ENCODE measurements at regions not wholly inside any gene's neighbourhood (a gene's known extent, or its start where the extent isn't known, plus 50 kb on each side); places are given as distances from the start of the nearest gene placed in this dataset.
A peak's percentile ranks its signal among the peaks of the same experiment; 100 is the strongest.

DNA sequence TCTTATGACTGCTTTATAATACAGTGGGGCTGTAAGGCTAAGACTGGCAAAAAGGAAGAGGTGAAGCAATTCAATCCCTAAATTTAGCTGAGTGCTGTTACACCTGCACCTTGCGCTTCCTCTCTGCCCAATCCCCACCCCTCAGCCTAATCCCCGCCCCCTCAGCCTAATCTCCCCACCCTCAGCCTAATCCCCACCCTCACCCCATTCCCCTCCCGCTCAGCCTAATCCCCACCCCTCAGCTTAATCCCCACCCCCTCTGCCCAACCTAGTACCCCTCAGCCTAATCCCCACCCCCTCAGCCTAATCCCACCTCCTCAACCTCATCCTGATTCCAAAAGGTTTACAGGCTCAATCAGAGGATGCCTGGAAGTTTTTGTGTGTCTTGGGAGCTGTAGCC lies 155.5 kb downstream of the PMP22 start:
- DNase-seq (ENCODE audit: low spot score): no peak

DNA sequence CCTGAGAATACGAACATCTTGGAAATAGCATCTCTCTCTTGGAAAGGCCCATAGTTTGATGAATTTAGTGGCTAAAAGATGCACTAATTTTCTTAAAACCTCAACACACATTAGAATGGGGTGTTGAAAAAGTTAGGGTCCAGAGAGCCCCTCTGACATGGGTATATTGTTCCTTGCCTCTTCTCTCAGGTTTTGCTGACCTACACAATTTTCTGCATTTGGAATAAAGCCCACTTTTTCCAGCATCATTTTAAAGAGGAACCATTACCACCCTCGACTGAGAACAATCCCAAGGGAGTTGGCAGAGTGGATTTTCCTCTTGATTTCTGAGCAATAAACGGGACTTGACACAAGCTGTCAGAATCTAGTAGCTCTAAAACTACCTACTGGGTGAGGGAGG lies 156.1 kb downstream of the PMP22 start:
- no peak for DNase-seq (ENCODE audit: low spot score)

DNA sequence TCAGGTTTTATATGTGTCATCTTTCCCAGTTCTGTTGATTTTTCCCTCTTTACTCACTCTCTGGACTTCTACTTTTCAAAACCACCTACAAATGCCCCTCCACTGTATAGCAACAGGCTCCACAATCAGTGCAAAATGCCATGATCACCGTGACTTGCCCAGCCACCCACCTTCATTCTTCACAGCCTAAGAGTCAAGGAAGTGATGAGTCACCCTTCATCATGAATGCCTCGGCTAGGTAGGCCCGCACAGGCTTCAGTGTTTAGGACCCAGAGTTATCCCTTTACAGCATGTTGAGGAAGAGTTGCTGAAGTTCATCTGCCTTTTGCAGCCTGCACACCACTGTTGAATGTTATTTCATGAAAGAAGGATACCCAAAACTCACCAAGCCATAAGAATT lies 158.6 kb downstream of the PMP22 start:
- no peak for DNase-seq (ENCODE audit: low spot score)

DNA sequence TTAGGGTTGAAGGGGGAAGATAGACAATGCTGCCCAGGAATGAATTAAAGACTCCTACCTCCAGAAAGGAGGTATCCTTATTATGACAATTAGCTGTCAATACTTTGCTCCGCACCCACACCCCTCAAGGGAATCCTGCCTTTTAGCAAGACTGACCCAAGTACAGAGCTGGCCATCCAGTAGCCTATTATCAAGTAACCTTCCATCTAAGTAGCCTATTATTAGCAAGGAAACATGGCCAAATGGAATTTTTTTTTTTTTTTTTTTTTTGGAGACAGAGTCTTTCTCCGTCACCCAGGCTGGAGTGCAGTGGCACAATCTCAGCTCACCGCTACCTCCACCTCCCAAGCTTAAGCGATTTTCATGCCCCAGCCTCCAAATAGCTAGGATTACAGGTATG lies 161.3 kb downstream of the PMP22 start:
- DNase-seq (ENCODE audit: low spot score): no peak

- no peak for DNase-seq (ENCODE audit: low spot score)
These were observed 164.0 kb downstream of the PMP22 start for GRCh38 chr17:15101175-15101574.

- DNase-seq (ENCODE audit: low spot score): no peak
These were observed 168.6 kb downstream of the PMP22 start for GRCh38 chr17:15096511-15096910.

DNA sequence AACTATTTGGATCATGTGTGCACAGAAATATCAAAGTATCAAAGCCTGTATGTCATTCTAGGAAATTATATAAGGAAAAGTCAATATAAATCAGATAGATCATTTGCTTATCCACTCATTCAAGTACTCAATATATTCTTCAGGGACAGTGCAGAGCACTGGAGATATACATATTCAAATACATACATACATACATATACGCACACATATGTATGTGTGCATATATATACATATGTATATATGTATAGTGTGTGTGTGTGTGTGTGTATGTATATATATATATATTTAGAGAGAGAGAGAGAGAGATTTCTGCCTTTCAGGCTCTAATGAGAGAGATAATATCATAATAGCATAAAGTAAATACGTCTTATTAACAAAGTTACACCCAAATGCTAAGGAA lies 169.2 kb downstream of the PMP22 start:
- DNase-seq (ENCODE audit: low spot score): no peak

GRCh38 chr17:15092762-15093161 lies 172.4 kb downstream of the PMP22 start:
- DNase-seq (ENCODE audit: low spot score): no peak

GRCh38 chr17:15092261-15092660 lies 172.9 kb downstream of the PMP22 start:
- DNase-seq (ENCODE audit: low spot score): no peak

DNA sequence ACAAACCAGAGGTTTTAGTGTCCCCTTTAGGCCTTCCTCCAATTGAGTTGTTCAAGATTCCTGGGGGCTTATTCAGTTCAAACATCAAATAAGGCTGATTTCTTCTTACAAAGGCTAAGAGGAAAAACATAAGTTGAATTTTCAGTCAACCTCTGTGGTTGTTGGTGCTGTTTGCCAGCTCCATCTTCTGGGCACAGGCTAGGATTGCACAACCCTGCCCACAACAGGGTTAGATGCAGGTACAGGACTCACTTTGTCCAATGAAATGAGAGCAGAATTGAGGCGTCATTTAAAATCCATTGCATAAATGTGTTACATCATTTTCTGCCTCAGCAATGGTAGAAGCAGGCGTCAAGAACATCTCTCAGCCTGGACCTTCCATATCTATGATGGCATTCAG lies 173.3 kb downstream of the PMP22 start:
- no peak for DNase-seq (ENCODE audit: low spot score)

- no peak for DNase-seq (ENCODE audit: low spot score)
These were observed 174.6 kb downstream of the PMP22 start for GRCh38 chr17:15090533-15090932.

DNA sequence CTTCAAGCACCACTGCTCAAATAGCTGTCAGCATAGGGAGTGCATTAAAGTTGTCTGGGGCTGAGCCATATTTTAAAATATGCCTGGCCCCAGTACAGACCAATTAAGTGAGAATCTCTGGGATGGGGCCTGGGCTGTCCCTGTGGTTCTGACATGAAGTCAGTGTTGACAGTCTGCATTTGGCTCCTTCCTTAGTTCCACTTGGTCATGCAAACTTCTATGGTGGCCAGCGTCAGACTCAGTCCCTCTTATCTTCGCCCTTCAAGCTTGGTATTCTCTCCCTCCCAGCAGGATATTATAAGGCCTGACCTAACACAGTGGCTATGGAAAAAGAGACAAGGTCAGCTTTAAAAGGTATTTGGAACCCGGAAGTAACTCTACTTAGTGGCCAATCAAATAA lies 177.2 kb downstream of the PMP22 start:
- DNase-seq (ENCODE audit: low spot score): no peak

DNA sequence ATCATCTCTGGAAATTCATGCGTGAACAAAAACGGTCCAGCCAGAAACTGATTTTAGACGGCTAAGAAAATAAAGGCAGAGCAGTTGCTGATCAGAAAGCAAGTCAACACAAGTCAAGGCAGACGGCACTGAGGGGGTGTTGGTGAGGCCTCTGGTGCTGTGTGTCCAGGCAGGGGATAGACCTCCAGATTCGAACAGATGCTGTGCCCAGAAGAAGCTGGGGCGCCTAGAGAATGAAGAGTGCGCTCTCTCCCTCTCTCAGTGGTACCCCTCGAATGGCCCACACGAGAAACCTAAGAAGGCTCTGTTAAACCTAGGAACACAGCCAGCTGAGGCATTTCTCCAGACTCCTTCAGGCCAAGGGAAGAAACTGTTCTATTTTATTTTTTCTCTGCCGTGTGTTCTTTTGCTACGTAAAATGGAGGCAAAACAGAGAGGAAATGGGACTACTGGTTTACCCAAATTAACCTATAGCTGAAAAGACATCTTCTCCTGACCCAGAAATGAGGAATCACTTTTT lies 178.3 kb downstream of the PMP22 start:
- no peak for DNase-seq (ENCODE audit: low spot score)

- DNase-seq (ENCODE audit: low spot score): no peak
These were observed 179.0 kb downstream of the PMP22 start for GRCh38 chr17:15085890-15086677.

DNA sequence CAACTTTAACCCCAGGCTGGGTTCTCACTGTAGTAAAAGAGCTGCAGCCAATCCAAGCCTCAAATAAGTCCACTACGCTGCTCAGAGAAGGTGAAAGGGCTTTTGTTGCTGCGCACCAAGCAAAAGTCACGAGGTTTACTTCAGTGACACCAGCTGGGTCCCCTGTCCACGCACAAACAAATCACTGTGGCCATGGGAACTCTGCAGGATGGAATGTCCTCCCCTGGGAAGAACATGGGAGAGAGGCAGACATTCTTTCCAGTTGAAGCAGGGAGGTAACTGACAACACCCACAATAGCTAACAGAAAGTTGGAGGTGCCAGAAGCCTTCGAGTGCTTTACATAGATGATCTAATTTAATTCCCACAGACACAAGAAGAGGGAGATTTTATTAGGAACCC lies 181.9 kb downstream of the PMP22 start:
- peak; percentile 2 for DNase-seq (ENCODE audit: low spot score)

GRCh38 chr17:15081008-15081407 lies 184.1 kb downstream of the PMP22 start:
- DNase-seq (ENCODE audit: low spot score): no peak

DNA sequence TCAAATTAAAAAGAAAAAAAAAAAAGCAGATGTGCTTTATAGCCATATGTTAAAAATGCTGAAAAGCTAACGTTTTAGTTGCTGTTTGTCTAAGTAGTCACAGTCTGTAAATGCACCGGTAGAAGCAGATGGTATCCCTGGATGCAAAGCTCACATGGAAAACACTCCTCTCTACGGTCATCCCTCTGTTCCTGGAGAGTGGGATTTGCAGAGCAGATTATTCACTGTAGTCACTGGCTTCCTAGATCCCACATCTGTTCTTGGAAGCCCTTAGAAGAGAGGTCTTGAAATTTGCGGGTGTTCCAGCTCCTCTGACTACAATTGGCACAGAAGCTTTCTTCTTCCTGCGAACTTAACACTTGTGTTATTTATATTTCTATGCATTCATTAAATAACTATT lies 186.6 kb downstream of the PMP22 start:
- no peak for DNase-seq (ENCODE audit: low spot score)

- DNase-seq (ENCODE audit: low spot score): no peak
These were observed 188.0 kb downstream of the PMP22 start for GRCh38 chr17:15076991-15077663.

- DNase-seq (ENCODE audit: low spot score): no peak
These were observed 213.2 kb downstream of the PMP22 start for GRCh38 chr17:15051933-15052332.

- DNase-seq (ENCODE audit: low spot score): no peak
These were observed 215.3 kb downstream of the PMP22 start for GRCh38 chr17:15049795-15050160.

- no peak for DNase-seq (ENCODE audit: low spot score)
These were observed 216.0 kb downstream of the PMP22 start for GRCh38 chr17:15048933-15049794.

GRCh38 chr17:15048381-15048780 lies 216.7 kb downstream of the PMP22 start:
- no peak for DNase-seq (ENCODE audit: low spot score)

DNA sequence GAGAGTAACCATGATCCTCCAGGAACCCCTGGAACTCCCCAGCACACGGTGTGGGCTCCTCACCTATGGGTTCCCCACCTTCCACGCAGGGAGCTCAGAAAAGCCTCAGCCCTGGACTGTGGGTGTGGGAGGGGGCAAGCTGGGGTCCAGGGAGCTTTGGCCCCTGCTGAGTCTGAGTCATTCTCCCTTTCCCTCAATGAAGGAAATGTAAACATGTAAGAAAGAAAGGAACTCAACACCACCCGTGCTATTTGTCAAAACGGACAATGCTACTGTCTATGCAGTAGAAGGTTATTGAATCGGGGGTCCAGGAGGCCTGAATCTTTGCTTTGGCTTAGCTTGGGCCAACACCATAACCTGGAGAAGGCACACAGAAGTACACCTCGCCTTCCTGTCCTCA lies 222.8 kb downstream of the PMP22 start:
- DNase-seq (ENCODE audit: low spot score): no peak
